ENCODE measurements at regions not wholly inside any gene's neighbourhood (a gene's known extent, or its start where the extent isn't known, plus 50 kb on each side); places are given as distances from the start of the nearest gene placed in this dataset.

- TF ChIP-seq CTCF (IDR thresholded peaks at IDR 0.05 in 8 of 11, conservative IDR thresholded peaks at IDR 0.05 in 3 of 11) (no peak), POLR2AphosphoS5 (IDR thresholded peaks at IDR 0.05) (no peak), POLR2A (IDR thresholded peaks at IDR 0.05) (no peak)
Observed at GRCh38 chrX:35285289-35285962, 342.8 kb downstream of the FAM47B start.
